Lower lobe of right lung (tissue), 2 donors: ENCODE measurements at regions not wholly inside any gene's neighbourhood (a gene's known extent, or its start where the extent isn't known, plus 50 kb on each side); places are given as distances from the start of the nearest gene placed in this dataset.

ENCODE experiments used
- ATAC-seq, 2 donors: fragments of 200-7000 bp; cut with Tn5 transposase; one replicate each; pipeline ENCODE4 v1.9.1; 2020 to 2022; ENCODE audit warnings: mild to moderate bottlenecking in 2 of 2, moderate library complexity in 2 of 2
- DNase-seq: peaks from one replicate; pipeline ENCODE4 v3.0.0-alpha.2; 2020
- H3K27ac ChIP-seq: fragments of 200-600 bp; one replicate; pipeline ENCODE4 v1.8.0; 2022
- H3K27me3 ChIP-seq: fragments of 200-600 bp; one replicate; pipeline ENCODE4 v1.8.0; 2022; ENCODE audit warnings: low read depth
- H3K36me3 ChIP-seq: fragments of 200-600 bp; one replicate; pipeline ENCODE4 v1.8.0; 2022; ENCODE audit warnings: mild to moderate bottlenecking
- H3K4me1 ChIP-seq: fragments of 200-600 bp; one replicate; pipeline ENCODE4 v1.8.0; 2022
- H3K4me3 ChIP-seq: fragments of 200-600 bp; one replicate; pipeline ENCODE4 v1.8.0; 2022; ENCODE audit warnings: mild to moderate bottlenecking
- H3K9me3 ChIP-seq: fragments of 200-600 bp; one replicate; pipeline ENCODE4 v1.8.0; 2022
- intact Hi-C: fragments of 100-400 bp; cut with DNase I; formaldehyde crosslinking; loops from one replicate; pipeline ENCODE4 v1.11.0; 2022
- TF ChIP-seq, protein P1 (sequence below): fragments of 200-600 bp; IDR thresholded peaks from one replicate; pipeline ENCODE4 v1.8.0; 2022; ENCODE audit warnings: antibody characterized with exemption, mild to moderate bottlenecking
- donor health status: DM: no; HTN: yes; CAD: no; lungs with severe emphysema.

DNA sequence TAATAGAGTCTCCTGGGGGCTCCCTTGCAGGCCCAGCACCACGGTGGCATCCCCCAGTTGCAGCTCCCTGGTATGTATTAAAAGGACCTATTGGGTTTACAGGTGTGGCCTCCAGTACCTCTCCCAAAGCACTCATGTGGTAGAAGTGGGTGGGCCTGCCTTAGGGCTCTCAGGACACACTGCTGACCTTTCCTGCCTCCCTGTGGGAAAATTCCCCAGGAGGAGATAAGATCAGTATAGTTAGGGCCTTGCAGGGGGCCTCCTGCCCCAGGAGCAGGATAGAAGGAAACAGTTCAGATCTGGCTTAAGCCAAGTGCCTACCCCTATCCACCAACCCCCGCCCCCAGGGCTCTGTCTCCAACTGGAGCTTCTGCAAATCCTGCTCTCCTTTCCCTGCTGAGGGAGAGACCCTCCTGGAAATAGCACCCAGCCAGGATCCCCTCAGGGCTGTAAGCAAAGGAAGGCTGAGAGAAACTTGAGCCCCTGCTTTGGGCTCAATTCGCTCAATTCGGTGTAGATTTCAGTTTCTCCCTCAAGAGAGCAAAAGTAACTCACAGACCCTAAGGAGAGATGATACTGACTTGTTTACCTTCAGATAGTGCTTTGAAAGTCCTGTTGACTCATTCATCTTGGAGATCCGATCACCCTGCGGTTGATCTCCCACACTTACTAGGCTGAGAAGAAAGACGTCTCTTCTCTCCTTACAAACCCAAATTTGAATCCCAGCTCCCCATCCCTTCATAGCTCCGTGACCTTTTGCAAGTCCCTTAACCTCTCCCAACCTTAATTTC is 130.6 kb downstream of the WDR11 start:
- Histone ChIP-seq H3K4me3 (peak overlapping the region; percentile 50), H3K27me3 (peaks cover 34% of the 10 kb centered on the region), H3K9me3 (no peaks in the 10 kb centered on the region), H3K4me1 (peaks cover 15% of the 10 kb centered on the region), H3K36me3 (no peaks in the 10 kb centered on the region), H3K27ac (peak overlapping the region; percentile 83)
- TF ChIP-seq, protein P1, sequence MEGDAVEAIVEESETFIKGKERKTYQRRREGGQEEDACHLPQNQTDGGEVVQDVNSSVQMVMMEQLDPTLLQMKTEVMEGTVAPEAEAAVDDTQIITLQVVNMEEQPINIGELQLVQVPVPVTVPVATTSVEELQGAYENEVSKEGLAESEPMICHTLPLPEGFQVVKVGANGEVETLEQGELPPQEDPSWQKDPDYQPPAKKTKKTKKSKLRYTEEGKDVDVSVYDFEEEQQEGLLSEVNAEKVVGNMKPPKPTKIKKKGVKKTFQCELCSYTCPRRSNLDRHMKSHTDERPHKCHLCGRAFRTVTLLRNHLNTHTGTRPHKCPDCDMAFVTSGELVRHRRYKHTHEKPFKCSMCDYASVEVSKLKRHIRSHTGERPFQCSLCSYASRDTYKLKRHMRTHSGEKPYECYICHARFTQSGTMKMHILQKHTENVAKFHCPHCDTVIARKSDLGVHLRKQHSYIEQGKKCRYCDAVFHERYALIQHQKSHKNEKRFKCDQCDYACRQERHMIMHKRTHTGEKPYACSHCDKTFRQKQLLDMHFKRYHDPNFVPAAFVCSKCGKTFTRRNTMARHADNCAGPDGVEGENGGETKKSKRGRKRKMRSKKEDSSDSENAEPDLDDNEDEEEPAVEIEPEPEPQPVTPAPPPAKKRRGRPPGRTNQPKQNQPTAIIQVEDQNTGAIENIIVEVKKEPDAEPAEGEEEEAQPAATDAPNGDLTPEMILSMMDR: no peak
- ATAC-seq: peak in 1 of 2 donors; percentile 14
- DNase-seq: no peak
- intact Hi-C loops: no loop called here

DNA sequence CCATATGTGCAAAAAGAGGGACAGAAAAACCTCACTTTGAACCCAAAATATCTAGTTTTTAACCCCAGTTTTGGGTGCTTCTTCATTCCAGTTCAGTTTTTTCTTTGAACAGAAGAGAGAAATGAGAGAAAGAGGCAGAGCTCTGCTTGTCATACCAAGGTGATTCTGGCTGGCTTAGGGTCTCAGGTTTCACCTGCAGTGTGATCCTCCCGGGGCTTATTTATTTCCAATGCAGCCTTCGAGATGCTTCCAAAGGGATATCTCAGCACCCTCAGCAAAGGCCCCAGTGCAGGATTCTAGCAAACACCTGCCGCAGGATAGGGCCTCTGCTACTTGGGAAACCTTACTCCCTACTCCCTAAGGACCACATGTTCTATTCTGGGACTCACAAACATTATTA is 131.3 kb downstream of the WDR11 start:
- Histone ChIP-seq H3K36me3 (no peaks in the 10 kb centered on the region), H3K4me3 (no peak overlapping the region), H3K4me1 (peaks cover 15% of the 10 kb centered on the region), H3K27ac (no peak overlapping the region), H3K9me3 (no peaks in the 10 kb centered on the region), H3K27me3 (peaks cover 33% of the 10 kb centered on the region)
- no peak for DNase-seq
- ATAC-seq: no peak
- TF ChIP-seq, protein P1: no peak
- intact Hi-C loops: no loop called here

DNA sequence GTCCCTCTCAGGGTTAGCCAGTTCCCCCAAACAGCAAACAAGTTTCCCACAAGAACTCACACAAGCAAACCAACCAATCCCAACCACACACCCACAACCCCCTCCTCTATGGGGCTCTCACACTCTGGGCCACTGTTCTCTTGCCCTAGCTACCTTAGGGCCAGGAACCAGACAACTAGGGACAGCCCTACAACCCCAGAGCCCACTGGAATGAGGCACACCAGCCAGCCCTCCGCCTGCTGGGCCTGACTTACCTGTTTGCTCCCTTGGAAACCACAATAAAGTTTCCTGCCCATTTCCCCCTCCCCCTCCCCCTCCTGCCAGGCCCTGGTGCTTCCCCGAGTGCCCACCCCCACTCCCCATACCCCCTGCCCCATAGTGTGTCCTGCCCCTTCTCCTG is 132.6 kb downstream of the WDR11 start:
- Histone ChIP-seq H3K36me3 (no peaks in the 10 kb centered on the region), H3K27ac (no peak overlapping the region), H3K27me3 (peaks cover 26% of the 10 kb centered on the region), H3K4me1 (peaks cover 15% of the 10 kb centered on the region), H3K4me3 (no peak overlapping the region), H3K9me3 (no peaks in the 10 kb centered on the region)
- intact Hi-C loops: no loop called here
- DNase-seq (no peak), ATAC-seq (no peak)
- TF ChIP-seq, protein P1: no peak

DNA sequence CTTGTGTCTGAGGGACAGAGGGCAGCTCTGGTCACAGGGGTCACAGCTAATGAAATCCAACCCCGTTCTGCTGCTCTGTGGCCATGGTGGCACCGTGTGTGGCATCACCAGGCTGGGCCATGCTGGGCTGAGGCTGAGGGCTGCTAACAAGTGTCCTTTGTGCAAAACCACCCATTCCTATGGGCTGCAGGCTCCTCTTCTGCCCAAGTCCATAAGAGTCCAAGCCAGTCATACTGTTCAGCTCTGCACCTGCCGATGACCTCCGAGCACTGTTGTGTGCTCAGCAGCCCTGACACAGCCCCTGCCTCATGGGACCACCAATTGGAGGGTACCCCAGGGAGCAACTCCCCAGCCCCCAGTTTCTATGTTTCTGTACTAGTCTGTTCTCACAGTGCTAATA is 133.1 kb downstream of the WDR11 start:
- TF ChIP-seq, protein P1: no peak
- H3K27ac ChIP-seq: no peak overlapping the region
- H3K4me1 ChIP-seq: peaks cover 12% of the 10 kb centered on the region
- intact Hi-C loops: no loop called here
- DNase-seq (no peak), ATAC-seq (no peak)
- H3K9me3 ChIP-seq: peaks cover under 1% of the 10 kb centered on the region
- H3K4me3 ChIP-seq: no peak overlapping the region
- no peaks in the 10 kb centered on the region for H3K36me3 ChIP-seq
- peaks cover 22% of the 10 kb centered on the region for H3K27me3 ChIP-seq

DNA sequence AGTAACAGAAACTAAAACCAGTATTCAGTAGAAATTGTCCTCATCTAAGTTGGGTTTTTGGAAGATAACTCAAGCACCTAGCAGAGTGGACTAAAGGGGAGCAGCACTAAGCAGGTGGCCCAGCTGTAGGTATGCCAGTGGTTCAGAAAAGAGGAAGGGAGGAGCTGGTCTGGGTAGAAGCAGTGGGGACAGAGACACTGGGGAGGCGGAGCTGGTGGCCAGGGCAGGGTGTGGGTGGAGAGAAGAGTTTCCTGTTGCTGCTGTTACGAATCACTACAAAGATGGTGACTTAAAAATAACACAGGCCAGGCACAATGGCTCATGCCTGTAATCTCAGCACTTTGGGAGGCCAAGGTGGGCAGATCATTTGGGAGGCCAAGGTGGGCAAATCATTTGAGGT is 136.2 kb downstream of the WDR11 start:
- Histone ChIP-seq H3K27me3 (no peaks in the 10 kb centered on the region), H3K9me3 (peaks cover 5% of the 10 kb centered on the region), H3K36me3 (no peaks in the 10 kb centered on the region), H3K4me1 (no peaks in the 10 kb centered on the region), H3K4me3 (no peak overlapping the region), H3K27ac (no peak overlapping the region)
- ATAC-seq: peak; percentile 50 to 55
- DNase-seq: no peak
- intact Hi-C loops: no loop called here
- TF ChIP-seq, protein P1: no peak
